ENCODE measurements at regions not wholly inside any gene's neighbourhood (a gene's known extent, or its start where the extent isn't known, plus 50 kb on each side); places are given as distances from the start of the nearest gene placed in this dataset.

DNA sequence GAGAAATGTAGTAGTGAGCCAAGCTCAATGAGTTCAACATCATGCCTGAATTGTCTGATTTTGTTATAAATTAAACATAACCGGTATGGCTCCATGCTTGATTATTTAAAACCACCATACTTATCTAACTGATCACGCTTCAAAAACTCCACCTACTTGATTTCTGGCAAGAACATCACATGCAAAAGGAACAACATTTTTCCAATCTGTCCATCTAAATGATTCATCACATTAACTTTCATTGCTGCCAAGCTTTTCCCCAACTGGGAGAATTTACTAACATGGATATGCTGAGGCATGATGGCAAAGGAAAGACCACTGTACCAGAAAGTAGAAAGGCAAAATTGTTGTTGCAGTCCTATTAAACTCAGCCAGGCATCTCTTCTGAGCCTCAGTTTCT lies 286.8 kb downstream of the TRIB2 start:
- ATAC-seq (ENCODE audit: low read depth) (no peak), DNase-seq (no peak)
- POLR2A ChIA-PET: no interaction called here
- Histone ChIP-seq H3K9ac (ENCODE audit: low read length) (no peak overlapping the region), H3K27me3 (replicated peaks in 1 of 4; ENCODE audit: control extremely low read depth in 1 of 4, control insufficient read depth in 3 of 4, insufficient read depth in 4 of 4, low read length in 3 of 4) (no peaks in the 10 kb centered on the region), H2AFZ (ENCODE audit: insufficient read depth, low read depth, low read length, poor library complexity, severe bottlenecking) (no peak overlapping the region), H3K4me1 (ENCODE audit: control insufficient read depth in 2 of 2, insufficient read depth in 2 of 2, low read length in 2 of 2) (peaks cover 0 to 3% of the 10 kb centered on the region in 2 donors), H3K9me3 (ENCODE audit: control extremely low read depth in 1 of 3, control insufficient read depth in 2 of 3, insufficient read depth in 1 of 3, low read length in 2 of 3) (no peaks in the 10 kb centered on the region), H4K20me1 (ENCODE audit: control insufficient read depth, insufficient read depth, low read length, poor library complexity, severe bottlenecking) (no peaks in the 10 kb centered on the region), H3K4me2 (replicated peaks; ENCODE audit: low read depth, low read length, poor library complexity, severe bottlenecking) (no peak overlapping the region), H3K79me2 (ENCODE audit: control insufficient read depth, insufficient read depth, low read length) (no peaks in the 10 kb centered on the region), H3K36me3 (replicated peaks in 1 of 2; ENCODE audit: control extremely low read depth in 1 of 2, control insufficient read depth in 1 of 2, extremely low read depth in 1 of 2, insufficient read depth in 2 of 2, low read length in 1 of 2) (no peaks in the 10 kb centered on the region), H3K4me3 (ENCODE audit: control extremely low read depth in 1 of 5, extremely low read depth in 1 of 5, insufficient read depth in 1 of 5, low read depth in 2 of 5, low read length in 4 of 5) (no peak overlapping the region), H3K27ac (ENCODE audit: low read length in 2 of 2) (no peak overlapping the region)
- Mint-ChIP-seq H3K9me3 (ENCODE audit: insufficient read depth) (no peaks in the 10 kb centered on the region), H3K27ac (no peak overlapping the region), H3K4me3 (no peak overlapping the region), H3K27me3 (peaks cover 3% of the 10 kb centered on the region), H3K4me1 (peaks cover 5% of the 10 kb centered on the region)
- 100% methylated on average over 1 of the region's 2 CpGs for WGBS (ENCODE audit: insufficient coverage)
- CTCF ChIA-PET: interaction anchor here (1.2 to 1.4 kb wide), 2 partner anchors 1172 to 1175 kb away, joined by 3 to 11 read pairs; no protein-coding TSS in a partner anchor
- intact Hi-C loops (cut with micrococcal nuclease): loop anchor here (10.0 kb wide), 1 partner anchor 1309 kb away; no protein-coding TSS in a partner anchor
- TF ChIP-seq EZH2 (IDR thresholded peaks at IDR 0.05; ENCODE audit: borderline replicate concordance, insufficient read depth, low read depth, low read length, poor library complexity, severe bottlenecking) (no peak), CTCF (IDR thresholded peaks at IDR 0.05) (no peak)

DNA sequence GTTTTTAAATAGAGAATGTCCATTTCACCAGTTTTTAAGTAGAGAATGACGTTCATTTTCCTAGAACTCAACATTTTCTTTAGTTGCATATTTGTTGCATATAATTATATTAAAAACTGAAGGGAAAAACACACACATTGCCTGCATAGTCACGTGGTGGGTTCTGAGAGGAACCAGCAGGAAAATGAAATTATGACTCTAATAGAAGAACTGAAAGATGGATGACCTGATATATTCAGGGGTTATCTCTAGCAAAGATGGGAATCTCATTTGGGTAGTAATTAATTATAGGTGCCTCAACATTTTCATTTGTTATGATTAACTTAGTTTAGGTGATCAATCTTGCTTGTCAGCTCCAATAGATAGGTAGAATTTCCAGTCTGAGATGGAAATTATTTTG lies 288.3 kb downstream of the TRIB2 start:
- H3K4me1 ChIP-seq (ENCODE audit: control insufficient read depth in 2 of 2, insufficient read depth in 2 of 2, low read length in 2 of 2): peaks cover 0 to 3% of the 10 kb centered on the region in 2 donors
- no peak overlapping the region for H3K27ac ChIP-seq (ENCODE audit: low read length in 2 of 2)
- Mint-ChIP-seq H3K4me1 (peaks cover 5% of the 10 kb centered on the region), H3K4me3 (no peak overlapping the region), H3K27ac (no peak overlapping the region), H3K9me3 (ENCODE audit: insufficient read depth) (no peaks in the 10 kb centered on the region), H3K27me3 (peaks cover 10% of the 10 kb centered on the region)
- H3K79me2 ChIP-seq (ENCODE audit: control insufficient read depth, insufficient read depth, low read length): no peaks in the 10 kb centered on the region
- H3K27me3 ChIP-seq (replicated peaks in 1 of 4; ENCODE audit: control extremely low read depth in 1 of 4, control insufficient read depth in 3 of 4, insufficient read depth in 4 of 4, low read length in 3 of 4): no peaks in the 10 kb centered on the region
- H3K4me3 ChIP-seq (ENCODE audit: control extremely low read depth in 1 of 5, extremely low read depth in 1 of 5, insufficient read depth in 1 of 5, low read depth in 2 of 5, low read length in 4 of 5): no peak overlapping the region
- H3K4me2 ChIP-seq (replicated peaks; ENCODE audit: low read depth, low read length, poor library complexity, severe bottlenecking): no peak overlapping the region
- CTCF ChIA-PET: interaction anchor here (3.1 to 5.0 kb wide), 3 partner anchors 15 to 1174 kb away, joined by 16 to 95 read pairs (median 20); no protein-coding TSS in a partner anchor
- POLR2A ChIA-PET: no interaction called here
- TF ChIP-seq EZH2 (IDR thresholded peaks at IDR 0.05; ENCODE audit: borderline replicate concordance, insufficient read depth, low read depth, low read length, poor library complexity, severe bottlenecking): no peak
- TF ChIP-seq CTCF (IDR thresholded peaks at IDR 0.05): no peak
- H3K9me3 ChIP-seq (ENCODE audit: control extremely low read depth in 1 of 3, control insufficient read depth in 2 of 3, insufficient read depth in 1 of 3, low read length in 2 of 3): no peaks in the 10 kb centered on the region
- H3K9ac ChIP-seq (ENCODE audit: low read length): no peak overlapping the region
- WGBS (ENCODE audit: insufficient coverage): no CpG with 5 or more reads among the region's 2 CpGs
- intact Hi-C loops (cut with micrococcal nuclease): loop anchor here (10.0 kb wide), 1 partner anchor 1310 kb away; no protein-coding TSS in a partner anchor
- DNase-seq: no peak
- H2AFZ ChIP-seq (ENCODE audit: insufficient read depth, low read depth, low read length, poor library complexity, severe bottlenecking): no peak overlapping the region
- no peaks in the 10 kb centered on the region for H3K36me3 ChIP-seq (replicated peaks in 1 of 2; ENCODE audit: control extremely low read depth in 1 of 2, control insufficient read depth in 1 of 2, extremely low read depth in 1 of 2, insufficient read depth in 2 of 2, low read length in 1 of 2)
- no peak for ATAC-seq (ENCODE audit: low read depth)
- no peaks in the 10 kb centered on the region for H4K20me1 ChIP-seq (ENCODE audit: control insufficient read depth, insufficient read depth, low read length, poor library complexity, severe bottlenecking)

All from B cell (primary cell).